Neural crest cell (in vitro differentiated cells): ENCODE measurements at regions not wholly inside any gene's neighbourhood (a gene's known extent, or its start where the extent isn't known, plus 50 kb on each side); places are given as distances from the start of the nearest gene placed in this dataset.

Experiments used
- DNase-seq: peaks from one replicate; pipeline ENCODE4 v3.0.0; 2021; ENCODE audit warnings: low read depth, mixed read lengths, low spot score
- H3K27ac Mint-ChIP-seq: one replicate; pipeline ENCODE4 v1.8.0; 2021; ENCODE audit warnings: mild to moderate bottlenecking, mixed read lengths; ENCODE audit not compliant: unreplicated experiment
- H3K27me3 Mint-ChIP-seq: 2 replicates; pipeline ENCODE4 v1.8.0; 2021; ENCODE audit warnings: low read depth, mild to moderate bottlenecking, mixed read lengths
- H3K36me3 Mint-ChIP-seq: 2 replicates; pipeline ENCODE4 v1.8.0; 2021; ENCODE audit warnings: low read depth, mild to moderate bottlenecking, mixed read lengths
- H3K4me1 Mint-ChIP-seq: 2 replicates; pipeline ENCODE4 v1.8.0; 2021; ENCODE audit warnings: mixed read lengths
- H3K4me3 Mint-ChIP-seq: one replicate; pipeline ENCODE4 v1.8.0; 2021; ENCODE audit warnings: mild to moderate bottlenecking, mixed read lengths
- H3K9me3 Mint-ChIP-seq: 2 replicates; pipeline ENCODE4 v1.8.0; 2021; ENCODE audit warnings: mixed read lengths
- TF ChIP-seq, protein P1 (sequence below): fragments of 200-600 bp; sonication (generic); conservative IDR thresholded peaks from 2 replicates; pipeline ENCODE4 v1.5.0; 2021; ENCODE audit warnings: antibody characterized with exemption, mild to moderate bottlenecking

DNA sequence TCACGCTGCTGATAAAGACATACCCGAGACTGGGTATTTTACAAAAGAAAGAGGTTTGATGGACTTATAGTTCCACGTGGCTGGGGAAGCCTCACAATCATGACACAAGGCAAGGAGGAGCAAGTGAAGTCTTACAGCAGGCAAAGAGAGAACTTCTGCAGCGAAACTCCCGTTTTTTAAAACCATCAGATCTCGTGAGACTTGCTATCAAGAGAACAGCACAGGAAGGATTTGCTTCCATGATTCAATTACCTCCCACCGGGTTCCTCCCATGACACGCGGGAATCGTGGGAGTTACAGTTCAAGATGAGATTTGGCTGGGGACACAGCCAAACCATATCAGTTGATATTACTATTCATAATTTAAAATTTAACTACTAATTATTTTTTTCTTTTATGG, 157.3 kb upstream of the ATXN1 start:
- DNase-seq = no peak
- Mint-ChIP-seq H3K9me3 (no peaks in the 10 kb centered on the region), H3K27me3 (no peaks in the 10 kb centered on the region), H3K27ac (peak overlapping the region; percentile 73), H3K4me3 (no peak overlapping the region), H3K36me3 (no peaks in the 10 kb centered on the region), H3K4me1 (peaks cover 5% of the 10 kb centered on the region)
- TF ChIP-seq, protein P1, sequence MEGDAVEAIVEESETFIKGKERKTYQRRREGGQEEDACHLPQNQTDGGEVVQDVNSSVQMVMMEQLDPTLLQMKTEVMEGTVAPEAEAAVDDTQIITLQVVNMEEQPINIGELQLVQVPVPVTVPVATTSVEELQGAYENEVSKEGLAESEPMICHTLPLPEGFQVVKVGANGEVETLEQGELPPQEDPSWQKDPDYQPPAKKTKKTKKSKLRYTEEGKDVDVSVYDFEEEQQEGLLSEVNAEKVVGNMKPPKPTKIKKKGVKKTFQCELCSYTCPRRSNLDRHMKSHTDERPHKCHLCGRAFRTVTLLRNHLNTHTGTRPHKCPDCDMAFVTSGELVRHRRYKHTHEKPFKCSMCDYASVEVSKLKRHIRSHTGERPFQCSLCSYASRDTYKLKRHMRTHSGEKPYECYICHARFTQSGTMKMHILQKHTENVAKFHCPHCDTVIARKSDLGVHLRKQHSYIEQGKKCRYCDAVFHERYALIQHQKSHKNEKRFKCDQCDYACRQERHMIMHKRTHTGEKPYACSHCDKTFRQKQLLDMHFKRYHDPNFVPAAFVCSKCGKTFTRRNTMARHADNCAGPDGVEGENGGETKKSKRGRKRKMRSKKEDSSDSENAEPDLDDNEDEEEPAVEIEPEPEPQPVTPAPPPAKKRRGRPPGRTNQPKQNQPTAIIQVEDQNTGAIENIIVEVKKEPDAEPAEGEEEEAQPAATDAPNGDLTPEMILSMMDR = no peak

DNA sequence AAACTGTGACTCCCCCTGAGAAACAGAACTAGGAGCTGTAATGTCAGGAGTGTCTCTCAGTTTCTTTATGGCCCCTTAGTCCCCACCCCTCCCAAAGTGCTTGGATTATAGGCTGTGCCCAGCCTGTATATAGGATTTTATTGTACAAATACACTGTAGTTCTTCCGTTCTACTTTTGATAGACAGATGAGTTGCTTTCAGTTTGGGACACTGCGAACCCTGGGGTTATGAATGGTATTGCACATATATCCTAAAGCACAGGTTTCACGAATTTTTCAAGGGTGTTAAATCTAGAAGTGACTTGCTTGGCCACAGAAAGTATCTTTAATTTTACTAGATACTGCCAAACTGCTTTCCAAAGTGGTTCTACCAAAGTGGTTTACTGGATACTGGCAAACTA, 152.9 kb upstream of the ATXN1 start:
- Mint-ChIP-seq H3K27me3 (no peaks in the 10 kb centered on the region), H3K36me3 (no peaks in the 10 kb centered on the region), H3K9me3 (peaks cover 5% of the 10 kb centered on the region), H3K27ac (no peak overlapping the region), H3K4me3 (no peak overlapping the region), H3K4me1 (no peaks in the 10 kb centered on the region)
- DNase-seq = no peak
- TF ChIP-seq, protein P1 = no peak

DNA sequence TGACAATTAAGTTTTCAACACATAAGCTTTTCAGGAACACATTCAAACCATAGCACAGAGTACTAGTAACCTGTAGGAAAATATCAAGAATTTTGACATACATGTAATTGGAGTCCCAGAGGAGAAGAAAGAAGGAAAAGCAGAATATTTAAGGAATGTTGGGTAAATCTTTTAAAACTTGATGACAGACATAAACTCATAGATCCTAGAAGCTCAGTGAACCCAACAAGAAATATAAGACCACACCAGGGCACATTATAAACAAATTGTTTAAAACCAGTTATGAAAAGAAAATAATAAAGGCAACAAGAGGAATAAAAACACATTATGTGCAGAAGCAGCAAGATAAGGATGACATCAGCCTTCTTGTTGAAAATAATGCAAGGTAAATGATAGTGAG, 151.5 kb upstream of the ATXN1 start:
- Mint-ChIP-seq H3K4me3 (no peak overlapping the region), H3K36me3 (no peaks in the 10 kb centered on the region), H3K9me3 (peaks cover 5% of the 10 kb centered on the region), H3K4me1 (no peaks in the 10 kb centered on the region), H3K27ac (peak overlapping the region; percentile 46), H3K27me3 (no peaks in the 10 kb centered on the region)
- DNase-seq = no peak
- TF ChIP-seq, protein P1 = no peak

DNA sequence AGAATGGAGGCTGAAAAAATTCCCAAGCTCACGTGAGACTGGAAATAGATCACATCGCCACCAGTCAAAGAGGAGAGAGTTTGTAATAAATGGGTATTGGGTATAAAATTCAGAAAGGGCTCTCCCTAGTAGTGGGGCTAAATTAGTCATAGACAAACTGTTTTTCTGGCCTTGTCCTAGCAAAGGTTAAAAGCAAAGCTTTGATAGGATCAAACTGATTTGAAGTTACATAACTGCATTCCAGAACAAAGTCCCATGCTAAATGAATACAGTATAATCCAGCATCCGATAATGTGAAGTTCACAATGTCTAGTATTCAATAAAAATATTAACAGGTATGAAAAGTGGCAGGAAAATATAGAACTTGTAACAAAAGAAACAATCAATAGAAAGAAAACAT, 149.8 kb upstream of the ATXN1 start:
- H3K27ac Mint-ChIP-seq = no peak overlapping the region
- H3K4me1 Mint-ChIP-seq = no peaks in the 10 kb centered on the region
- H3K36me3 Mint-ChIP-seq = no peaks in the 10 kb centered on the region
- H3K27me3 Mint-ChIP-seq = no peaks in the 10 kb centered on the region
- TF ChIP-seq, protein P1 = no peak
- no peak for DNase-seq
- H3K4me3 Mint-ChIP-seq = no peak overlapping the region
- H3K9me3 Mint-ChIP-seq = peaks cover 5% of the 10 kb centered on the region

DNA sequence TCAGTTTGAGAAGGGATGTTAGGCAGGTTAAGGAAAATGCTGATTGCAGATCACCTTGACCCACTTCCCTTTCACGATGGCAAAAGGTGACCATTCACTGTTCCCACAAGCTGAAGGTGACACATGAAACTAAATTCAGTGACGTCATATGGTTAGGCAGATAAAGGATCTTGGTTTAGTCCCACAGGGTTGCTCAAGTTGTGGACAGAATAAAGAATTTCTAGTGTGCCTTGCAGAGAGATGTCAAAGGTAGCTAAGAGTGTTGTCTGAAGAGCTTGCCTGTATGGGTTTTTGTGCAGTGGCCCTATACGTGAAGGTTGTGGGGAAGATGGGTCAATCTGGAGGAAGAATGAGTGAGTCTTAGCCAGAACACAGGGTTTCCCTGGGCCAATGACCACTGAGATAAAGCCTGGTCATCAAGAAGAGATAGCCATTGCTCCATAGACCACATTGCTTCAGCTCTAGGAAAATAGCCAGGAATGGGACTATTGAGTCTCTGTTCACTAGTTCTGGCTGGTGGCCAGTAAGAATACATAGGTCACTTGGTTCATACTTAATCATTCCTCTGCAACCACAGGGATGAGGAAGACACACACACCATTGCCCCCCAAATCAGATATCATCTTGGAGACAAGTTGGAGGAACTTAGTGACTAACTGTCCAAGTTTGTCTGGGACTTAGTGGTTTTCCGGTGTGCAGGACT, 148.5 kb upstream of the ATXN1 start:
- TF ChIP-seq, protein P1 = no peak
- Mint-ChIP-seq H3K27me3 (no peaks in the 10 kb centered on the region), H3K36me3 (no peaks in the 10 kb centered on the region), H3K27ac (no peak overlapping the region), H3K4me3 (no peak overlapping the region), H3K9me3 (peaks cover 5% of the 10 kb centered on the region), H3K4me1 (no peaks in the 10 kb centered on the region)
- no peak for DNase-seq
